H1 (cell line): ENCODE measurements at regions not wholly inside any gene's neighbourhood (a gene's known extent, or its start where the extent isn't known, plus 50 kb on each side); places are given as distances from the start of the nearest gene placed in this dataset.

ENCODE experiments used
- CTCF ChIA-PET: fragments of 300-600 bp; sonication (Branson Sonifier 250); formaldehyde crosslinking; loops from one replicate; lab custom pipeline; 2021; ENCODE audit not compliant: partially characterized antibody; lab: Charles Lee
- POLR2A ChIA-PET: fragments of 300-600 bp; sonication (Branson Sonifier 250); formaldehyde crosslinking; loops from one replicate; lab custom pipeline; 2021; ENCODE audit warnings: inconsistent platforms; ENCODE audit not compliant: partially characterized antibody; lab: Charles Lee
- DNase-seq, 2 experiments: peaks; one replicate each; pipeline versions ENCODE4 v3.0.0 to v3.0.0-alpha.2; 2010 to 2022; ENCODE audit warnings: low spot score in 2 of 2, low read depth in 1 of 2, mixed read lengths in 1 of 2
- FAIRE-seq: peaks from 2 replicates; lab custom pipeline; 2011; peaks lifted over from hg19 to GRCh38; lab: Jason Lieb, UNC
- H2AFZ ChIP-seq: 2 replicates; pipeline ENCODE4 v1.8.1; 2012; ENCODE audit warnings: low read length, inconsistent platforms
- H2AK5ac ChIP-seq: 2 replicates; pipeline ENCODE4 v1.6.1; 2013; ENCODE audit warnings: low read depth, low read length
- H2BK120ac ChIP-seq: replicated peaks from 2 replicates; pipeline ENCODE3; 2013; ENCODE audit warnings: low read depth, low read length, inconsistent platforms
- H2BK12ac ChIP-seq: 2 replicates; pipeline ENCODE4 v1.6.1; 2013; ENCODE audit warnings: low read depth, low read length
- H2BK15ac ChIP-seq: 2 replicates; pipeline ENCODE4 v1.6.1; 2013; ENCODE audit warnings: low read length
- H2BK20ac ChIP-seq: 2 replicates; pipeline ENCODE4 v1.6.1; 2013; ENCODE audit warnings: low read length
- H2BK5ac ChIP-seq: 2 replicates; pipeline ENCODE4 v1.6.1; 2013; ENCODE audit warnings: low read depth, low read length
- H3K14ac ChIP-seq: 2 replicates; pipeline ENCODE4 v1.6.1; 2013; ENCODE audit warnings: inconsistent platforms; ENCODE audit not compliant: insufficient read length
- H3K18ac ChIP-seq: 2 replicates; pipeline ENCODE4 v1.6.1; 2013; ENCODE audit warnings: low read length; ENCODE audit errors: extremely low read depth
- H3K23ac ChIP-seq: 2 replicates; pipeline ENCODE4 v1.6.1; 2013; ENCODE audit warnings: inconsistent platforms; ENCODE audit not compliant: insufficient read length
- H3K23me2 ChIP-seq: 2 replicates; pipeline ENCODE4 v1.6.1; 2013; ENCODE audit warnings: low read depth, low read length
- H3K27ac ChIP-seq: 2 replicates; pipeline ENCODE4 v1.6.1; 2011; ENCODE audit warnings: low read depth, low read length, inconsistent platforms
- H3K27me3 ChIP-seq, 4 experiments: replicated peaks in 1 of 4; 1 replicate in 1 of 4; 2 replicates in 3 of 4; pipeline versions ENCODE4 v1.6.1 to v1.8.1; 2011 to 2013; ENCODE audit warnings: low read length in 3 of 4, mild to moderate bottlenecking in 3 of 4, inconsistent platforms in 2 of 4, mixed read lengths in 2 of 4, moderate library complexity in 1 of 4; ENCODE audit not compliant: control insufficient read depth in 3 of 4, insufficient read depth in 3 of 4; ENCODE audit errors: extremely low read depth in 1 of 4
- H3K36me3 ChIP-seq, 4 experiments: 2 replicates each; pipeline versions ENCODE4 v1.6.1 to v1.8.1; 2011 to 2013; ENCODE audit warnings: mild to moderate bottlenecking in 4 of 4, low read length in 3 of 4, moderate library complexity in 2 of 4, control low read depth in 1 of 4, inconsistent platforms in 1 of 4; ENCODE audit not compliant: insufficient read depth in 4 of 4, control insufficient read depth in 2 of 4
- H3K4ac ChIP-seq: replicated peaks from 2 replicates; pipeline ENCODE3; 2013; ENCODE audit warnings: low read length, low read depth, mixed read lengths, inconsistent platforms; ENCODE audit not compliant: insufficient read length
- H3K4me1 ChIP-seq, 4 experiments: replicated peaks in 1 of 4; 1 replicate in 1 of 4; 2 replicates in 3 of 4; pipeline versions ENCODE4 v1.6.1 to v1.8.1; 2011 to 2013; ENCODE audit warnings: low read length in 3 of 4, inconsistent platforms in 2 of 4, mixed read lengths in 1 of 4; ENCODE audit not compliant: insufficient read depth in 4 of 4, control insufficient read depth in 3 of 4
- H3K4me2 ChIP-seq, 2 experiments: 2 replicates each; pipeline versions ENCODE4 v1.6.1 to v1.8.1; 2011 to 2013; ENCODE audit warnings: low read depth in 2 of 2, low read length in 2 of 2, control low read depth in 1 of 2, inconsistent platforms in 1 of 2, mild to moderate bottlenecking in 1 of 2; ENCODE audit not compliant: insufficient read depth in 1 of 2
- H3K4me3 ChIP-seq, 4 experiments: fragments of 200-600, 300-600 bp in 1 of 4; sonication (generic), shearing (Covaris generic), sonication (Bioruptor Twin) in 1 of 4; 2 replicates each; pipeline versions ENCODE4 v1.5.1 to v1.8.1; 2011 to 2016; ENCODE audit warnings: low read length in 4 of 4, low read depth in 3 of 4, control low read depth in 2 of 4, inconsistent platforms in 2 of 4, mild to moderate bottlenecking in 2 of 4, mixed read lengths in 1 of 4, moderate library complexity in 1 of 4; ENCODE audit not compliant: insufficient read depth in 2 of 4; ENCODE audit errors: extremely low read depth in 1 of 4
- H3K56ac ChIP-seq: replicated peaks from 2 replicates; pipeline ENCODE3; 2013; ENCODE audit warnings: low read depth, mild to moderate bottlenecking, mixed read lengths, low read length, inconsistent platforms; ENCODE audit not compliant: insufficient read length
- H3K79me1 ChIP-seq: 2 replicates; pipeline ENCODE4 v1.6.1; 2013; ENCODE audit warnings: low read depth, low read length, control low read depth
- H3K79me2 ChIP-seq, 2 experiments: 2 replicates each; pipeline versions ENCODE4 v1.6.1 to v1.8.1; 2012 to 2013; ENCODE audit warnings: low read length in 2 of 2, mild to moderate bottlenecking in 2 of 2, inconsistent platforms in 1 of 2; ENCODE audit not compliant: insufficient read depth in 2 of 2, control insufficient read depth in 1 of 2
- H3K9ac ChIP-seq, 4 experiments: replicated peaks in 1 of 4; 1 replicate in 1 of 4; 2 replicates in 3 of 4; pipeline versions ENCODE4 v1.6.1 to v1.8.1; 2011 to 2013; ENCODE audit warnings: low read depth in 3 of 4, low read length in 3 of 4, control low read depth in 2 of 4, mild to moderate bottlenecking in 2 of 4, moderate library complexity in 2 of 4, inconsistent platforms in 1 of 4; ENCODE audit errors: extremely low read depth in 1 of 4
- H3K9me3 ChIP-seq, 2 experiments: 2 replicates each; pipeline versions ENCODE4 v1.6.1 to v1.8.1; 2012 to 2013; ENCODE audit warnings: mild to moderate bottlenecking in 2 of 2, moderate library complexity in 2 of 2, control low read depth in 1 of 2, inconsistent platforms in 1 of 2, low read depth in 1 of 2, low read length in 1 of 2, mixed read lengths in 1 of 2; ENCODE audit not compliant: insufficient read depth in 2 of 2
- H4K20me1 ChIP-seq, 2 experiments: replicated peaks in 1 of 2; 2 replicates each; pipeline versions ENCODE3 to v1.8.1; 2011 to 2013; ENCODE audit warnings: inconsistent platforms in 2 of 2, low read length in 2 of 2, mild to moderate bottlenecking in 1 of 2; ENCODE audit not compliant: insufficient read depth in 2 of 2, control insufficient read depth in 1 of 2
- H4K5ac ChIP-seq: 2 replicates; pipeline ENCODE4 v1.6.1; 2013; ENCODE audit warnings: low read length, low read depth, mixed read lengths, inconsistent platforms; ENCODE audit not compliant: insufficient read length
- H4K8ac ChIP-seq: 2 replicates; pipeline ENCODE4 v1.8.0; 2013; ENCODE audit warnings: mild to moderate bottlenecking, moderate library complexity, low read length, inconsistent platforms; ENCODE audit not compliant: insufficient read depth; ENCODE audit errors: extremely low read depth
- H4K91ac ChIP-seq: replicated peaks from 2 replicates; pipeline ENCODE3; 2013; ENCODE audit warnings: low read length, mixed read lengths, inconsistent platforms; ENCODE audit not compliant: insufficient read length
- MAFK ChIP-seq: IDR thresholded peaks from 2 replicates; pipeline ENCODE4 v1.6.1; 2012; ENCODE audit warnings: low read depth, mild to moderate bottlenecking, improper control_type of control experiment, low read length
- WGBS, 2 experiments: shearing (Covaris generic) in 1 of 2; methylation state at CpG; one replicate each; pipeline versions ENCODE4 v1.1.6 to v1.1.7; 2013 to 2015; ENCODE audit warnings: low lambda C conversion rate in 2 of 2, mixed read lengths in 2 of 2, inconsistent platforms in 1 of 2, low coverage in 1 of 2, missing lambda C conversion rate in 1 of 2; ENCODE audit not compliant: insufficient replicate concordance in 2 of 2, insufficient coverage in 1 of 2, insufficient read length in 1 of 2; ENCODE audit errors: extremely low coverage in 1 of 2, missing lambda C conversion rate in 1 of 2; 5-methylcytosine and 5-hydroxymethylcytosine counted together

- H4K91ac ChIP-seq, result no peak overlapping the region
- H3K4me3 ChIP-seq, result no peak overlapping the region
- H3K4me1 ChIP-seq, result 0 out of 7 replicates have a peak, but pooled peaks cover 0 to 2% (median 0%) of the 10 kb centered on the region in 4 experiments
- H3K23me2 ChIP-seq, result no peaks in the 10 kb centered on the region
- ChIA-PET POLR2A (no interaction called here), CTCF (interaction anchor here (1.0 kb wide), 1 partner anchor 12 kb away, joined by 4 read pairs; no protein-coding TSS in a partner anchor)
- H3K27ac ChIP-seq, result no peak overlapping the region
- H2AFZ ChIP-seq, result no peak overlapping the region
- H3K79me1 ChIP-seq, result no peaks in the 10 kb centered on the region
- WGBS, 2 experiments, result 89% methylated on average over 9 of the region's 9 CpGs; no CpG with 5 or more reads in 1 of the 2 experiments
- H3K14ac ChIP-seq, result no peak overlapping the region
- H2BK120ac ChIP-seq, result no peak overlapping the region
- no peak for TF ChIP-seq MAFK
- H3K27me3 ChIP-seq, result no peaks in the 10 kb centered on the region
- H3K4ac ChIP-seq, result no peak overlapping the region
- H2BK15ac ChIP-seq, result no peak overlapping the region
- no peak overlapping the region for H3K9ac ChIP-seq
- no peaks in the 10 kb centered on the region for H4K20me1 ChIP-seq
- no peak overlapping the region for H3K56ac ChIP-seq
- H3K23ac ChIP-seq, result no peak overlapping the region
- no peak overlapping the region for H3K4me2 ChIP-seq
- no peak overlapping the region for H2BK5ac ChIP-seq
- H2AK5ac ChIP-seq, result no peak overlapping the region
- FAIRE-seq, result no peak
- no peak overlapping the region for H4K5ac ChIP-seq
- no peak overlapping the region for H2BK20ac ChIP-seq
- H3K36me3 ChIP-seq, result no peaks in the 10 kb centered on the region
- no peak overlapping the region for H3K18ac ChIP-seq
- no peak overlapping the region for H4K8ac ChIP-seq
- H3K79me2 ChIP-seq, result no peaks in the 10 kb centered on the region
- H3K9me3 ChIP-seq, result no peaks in the 10 kb centered on the region
- H2BK12ac ChIP-seq, result no peak overlapping the region
- no peak for DNase-seq
Measured at GRCh38 chr21:16310176-16310575, 580.4 kb downstream of the USP25 start.
